ENCODE measurements at regions not wholly inside any gene's neighbourhood (a gene's known extent, or its start where the extent isn't known, plus 50 kb on each side); places are given as distances from the start of the nearest gene placed in this dataset.
A peak's percentile ranks its signal among the peaks of the same experiment; 100 is the strongest.

GRCh38 chr6:143621876-143622605, 55.7 kb upstream of the PHACTR2 start:
- no peak for ATAC-seq

GRCh38 chr6:143621159-143621873, 56.4 kb upstream of the PHACTR2 start:
- ATAC-seq: no peak
- DNase-seq: no peak

More at GRCh38 chr6:143621876-143622605, 55.7 kb upstream of the PHACTR2 start:
- no peak for DNase-seq

GRCh38 chr6:143620447-143620846, 57.3 kb upstream of the PHACTR2 start:
- DNase-seq: no peak

GRCh38 chr6:143619824-143620401, 57.9 kb upstream of the PHACTR2 start:
- no peak for ATAC-seq
- no peak for DNase-seq

More at GRCh38 chr6:143620447-143620846, 57.3 kb upstream of the PHACTR2 start:
- ATAC-seq: no peak

GRCh38 chr6:143616741-143617140, 61.0 kb upstream of the PHACTR2 start:
- no peak for ATAC-seq
- DNase-seq: no peak

- ATAC-seq (peak; percentile 74), DNase-seq (no peak)
These were observed 62.0 kb upstream of the PHACTR2 start for GRCh38 chr6:143615785-143616184.

- DNase-seq (no peak), ATAC-seq (no peak)
These were observed 63.5 kb upstream of the PHACTR2 start for GRCh38 chr6:143614235-143614634.

- ATAC-seq (no peak), DNase-seq (no peak)
These were observed 64.0 kb upstream of the PHACTR2 start for GRCh38 chr6:143613749-143614148.

GRCh38 chr6:143612186-143612585, 65.6 kb upstream of the PHACTR2 start:
- DNase-seq (no peak), ATAC-seq (no peak)

- ATAC-seq (peak; percentile 20), DNase-seq (no peak)
These were observed 66.2 kb upstream of the PHACTR2 start for GRCh38 chr6:143611580-143611979.

GRCh38 chr6:143609972-143610371, 67.8 kb upstream of the PHACTR2 start:
- no peak for ATAC-seq

GRCh38 chr6:143609501-143609900, 68.3 kb upstream of the PHACTR2 start:
- no peak for ATAC-seq
- no peak for DNase-seq

More at GRCh38 chr6:143609972-143610371, 67.8 kb upstream of the PHACTR2 start:
- DNase-seq: no peak

- ATAC-seq (no peak), DNase-seq (no peak)
These were observed 68.9 kb upstream of the PHACTR2 start for GRCh38 chr6:143608906-143609305.

- ATAC-seq (no peak), DNase-seq (no peak)
These were observed 69.8 kb upstream of the PHACTR2 start for GRCh38 chr6:143607974-143608373.

GRCh38 chr6:143607168-143607567, 70.6 kb upstream of the PHACTR2 start:
- ATAC-seq (no peak), DNase-seq (no peak)

GRCh38 chr6:143605906-143606521, 71.8 kb upstream of the PHACTR2 start:
- DNase-seq (no peak), ATAC-seq (no peak)

GRCh38 chr6:143603455-143603854, 74.3 kb upstream of the PHACTR2 start:
- DNase-seq: no peak
- ATAC-seq: no peak

GRCh38 chr6:143601504-143601903, 76.3 kb upstream of the PHACTR2 start:
- DNase-seq (no peak), ATAC-seq (no peak)

GRCh38 chr6:143600821-143601220, 76.9 kb upstream of the PHACTR2 start:
- DNase-seq (no peak), ATAC-seq (no peak)

- ATAC-seq (no peak), DNase-seq (no peak)
These were observed 79.2 kb upstream of the PHACTR2 start for GRCh38 chr6:143598466-143599080.

GRCh38 chr6:143596866-143597265, 80.9 kb upstream of the PHACTR2 start:
- DNase-seq (no peak), ATAC-seq (no peak)
